Fibroblast of the conjunctiva (primary cell): ENCODE measurements at regions not wholly inside any gene's neighbourhood (a gene's known extent, or its start where the extent isn't known, plus 50 kb on each side); places are given as distances from the start of the nearest gene placed in this dataset.
A peak's percentile ranks its signal among the peaks of the same experiment; 100 is the strongest.
"Not testable (repeated sequence)": the region's sequence is repeated elsewhere in the genome, so short reads cannot be mapped to it uniquely, and the experiment has no call there.

ENCODE experiments used
- DNase-seq: peaks from one replicate; pipeline ENCODE4 v3.0.0-alpha.2; 2010; ENCODE audit warnings: low read depth

DNA sequence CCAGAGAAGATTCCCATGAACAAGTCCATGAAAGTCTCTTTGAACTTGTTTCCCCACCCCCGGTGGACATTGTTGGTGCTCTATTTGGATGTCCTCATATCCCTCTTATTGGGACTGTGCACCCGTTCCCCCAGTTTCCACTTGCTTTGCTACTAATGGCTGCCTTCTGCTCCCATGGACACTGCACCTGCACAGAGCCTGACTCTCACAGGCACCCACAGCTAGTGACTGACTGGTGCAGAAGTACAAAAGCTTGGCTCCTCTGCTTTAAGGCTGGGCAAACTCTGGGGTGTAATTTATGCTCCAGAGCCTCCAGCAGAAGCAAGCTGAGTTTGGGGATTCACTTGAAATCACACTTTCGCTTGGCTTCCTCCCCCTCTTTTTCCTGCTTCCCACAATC, 239.9 kb upstream of the BTBD3 start:
- DNase-seq = no peak

DNA sequence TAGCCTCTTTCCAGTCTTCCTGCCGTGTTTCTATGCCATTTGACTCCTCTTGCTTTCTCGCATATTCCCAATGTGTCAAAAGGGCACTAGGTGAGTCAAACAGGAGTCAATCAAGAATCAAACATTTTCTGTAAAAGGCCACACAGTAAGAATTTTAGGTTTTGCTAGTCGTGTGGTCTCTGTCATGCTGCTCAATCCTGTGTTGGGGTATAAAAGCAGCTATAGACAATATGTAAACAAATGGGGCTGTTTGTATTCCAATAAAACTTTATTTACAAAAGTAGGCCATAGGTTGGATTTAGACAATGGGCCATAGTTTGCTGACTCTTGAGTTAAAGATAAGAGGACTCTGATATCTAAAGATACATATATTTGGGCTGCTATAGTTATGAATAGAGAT, 235.4 kb upstream of the BTBD3 start:
- DNase-seq = no peak

DNA sequence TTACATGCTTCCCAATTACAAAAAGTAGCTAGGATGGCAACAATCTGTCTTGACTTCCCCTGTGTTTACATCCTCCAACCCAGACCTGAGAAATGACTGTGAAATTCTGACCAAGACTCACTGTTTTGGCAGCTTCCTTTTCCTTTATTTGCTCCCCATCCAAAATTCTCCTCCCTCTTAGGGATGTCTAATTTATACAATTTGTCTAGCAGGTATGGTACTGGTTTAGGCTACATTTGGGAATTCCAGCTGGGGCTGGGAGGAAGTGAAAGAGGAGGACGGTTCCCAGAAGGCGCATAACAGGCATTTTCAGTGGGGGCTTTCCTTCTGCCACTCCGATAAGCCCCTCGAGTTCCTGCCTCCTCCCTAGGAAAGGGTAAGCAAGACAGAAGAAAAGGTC, 231.5 kb upstream of the BTBD3 start:
- DNase-seq = no peak

DNA sequence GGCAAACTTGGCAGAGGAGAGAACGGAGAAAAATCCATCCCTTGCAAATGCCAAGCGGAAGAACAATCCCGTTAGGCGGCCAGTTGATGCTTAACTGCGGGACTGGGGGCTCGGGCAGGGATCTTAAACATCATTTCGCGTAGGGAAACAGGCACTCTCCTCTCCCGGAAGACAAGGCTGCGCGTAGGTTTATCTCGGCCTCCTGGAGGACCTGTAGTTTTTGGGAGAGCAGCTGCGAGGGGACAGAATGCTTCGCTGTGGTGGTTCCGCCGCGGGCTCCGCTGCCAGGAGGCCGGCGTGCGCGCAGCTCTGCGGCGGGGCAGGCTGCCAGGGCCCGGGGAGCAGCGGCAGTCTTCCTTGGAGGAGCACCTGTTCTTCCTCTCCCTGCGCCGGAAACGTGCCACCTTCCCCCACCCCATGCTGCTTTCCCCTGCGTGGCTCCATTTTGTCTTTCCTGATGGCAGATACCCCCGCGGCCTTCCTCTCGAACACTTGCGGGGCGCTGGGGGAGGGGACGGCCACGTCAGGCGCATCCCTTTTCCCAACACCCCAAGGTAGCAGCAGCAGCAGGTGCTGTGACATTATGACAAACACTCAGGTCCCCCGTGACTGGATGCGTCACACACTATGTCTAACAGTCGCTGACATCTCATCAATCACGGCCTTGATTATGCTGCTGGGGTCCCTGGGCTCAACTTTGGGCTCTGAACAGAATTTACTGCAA, 230.7 kb upstream of the BTBD3 start:
- DNase-seq = no peak

DNA sequence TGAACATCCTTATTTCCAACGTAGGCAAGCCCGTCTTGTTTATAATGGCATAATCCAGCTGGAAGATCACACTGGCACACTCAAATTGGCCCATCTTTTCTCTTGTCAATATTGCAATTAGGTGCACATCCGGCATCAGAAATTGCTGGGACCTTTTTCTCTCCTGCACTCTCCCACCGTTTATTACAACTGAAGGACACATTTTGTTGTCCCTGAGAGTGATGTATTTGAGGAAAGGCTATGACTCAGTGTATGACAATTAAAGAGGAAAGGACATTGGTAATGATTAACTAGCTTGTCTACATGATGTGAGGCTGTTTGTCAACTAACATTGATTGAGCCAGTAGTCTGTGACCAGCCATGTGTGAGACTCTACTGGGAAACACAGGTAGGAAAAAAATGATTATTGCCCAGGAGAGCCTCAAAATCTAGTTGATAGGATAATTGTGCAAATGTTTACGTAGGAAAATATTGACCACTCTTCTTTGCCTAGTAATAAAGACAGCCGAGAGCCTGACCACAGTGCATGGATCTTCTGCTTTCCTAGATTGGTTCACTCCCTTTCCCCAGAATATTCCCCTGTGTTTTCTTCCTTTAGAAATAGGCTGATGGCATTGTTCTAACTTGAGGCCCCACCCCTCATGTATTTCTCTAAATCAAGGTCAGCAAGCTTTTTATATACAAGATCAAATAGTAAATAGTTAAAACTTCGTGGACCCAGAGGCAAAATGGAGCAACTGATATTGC, 230.0 kb upstream of the BTBD3 start:
- no peak for DNase-seq

DNA sequence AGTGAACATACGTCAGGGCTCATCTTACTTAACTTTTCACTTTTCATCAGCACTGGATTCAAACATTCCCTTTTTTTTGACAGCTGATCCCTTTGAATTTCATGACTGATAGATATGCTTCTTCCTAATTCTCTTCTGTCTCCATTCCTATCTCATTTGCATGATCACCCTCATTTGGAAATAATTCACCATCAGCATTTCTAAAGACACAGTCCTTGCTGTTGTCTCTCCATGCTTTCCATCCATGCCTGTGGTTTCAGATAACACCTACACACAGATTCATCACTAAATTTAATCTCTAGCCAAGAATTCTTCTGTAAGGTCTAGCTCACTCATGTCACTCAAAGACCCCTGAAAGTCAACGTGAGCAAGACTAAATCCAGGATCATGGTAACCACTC, 228.4 kb upstream of the BTBD3 start:
- DNase-seq = no peak

DNA sequence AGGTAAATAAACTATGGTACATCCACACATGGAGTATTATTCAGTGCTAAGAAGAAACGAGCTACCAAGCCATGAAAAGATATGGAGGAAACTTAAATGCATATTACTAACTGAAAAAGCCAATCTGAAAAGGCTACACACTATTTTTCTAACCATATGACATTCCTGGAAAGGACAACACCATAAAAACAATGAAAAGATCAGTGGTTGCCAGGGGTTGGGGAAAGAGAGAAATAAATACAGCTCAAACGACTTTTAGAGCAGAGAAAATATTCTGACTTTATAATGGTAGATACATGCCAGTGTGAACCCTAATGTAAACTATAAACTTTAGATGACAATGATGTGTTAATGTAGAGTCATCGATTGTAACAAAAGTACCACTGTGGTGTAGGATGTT, 225.9 kb upstream of the BTBD3 start:
- no peak for DNase-seq

DNA sequence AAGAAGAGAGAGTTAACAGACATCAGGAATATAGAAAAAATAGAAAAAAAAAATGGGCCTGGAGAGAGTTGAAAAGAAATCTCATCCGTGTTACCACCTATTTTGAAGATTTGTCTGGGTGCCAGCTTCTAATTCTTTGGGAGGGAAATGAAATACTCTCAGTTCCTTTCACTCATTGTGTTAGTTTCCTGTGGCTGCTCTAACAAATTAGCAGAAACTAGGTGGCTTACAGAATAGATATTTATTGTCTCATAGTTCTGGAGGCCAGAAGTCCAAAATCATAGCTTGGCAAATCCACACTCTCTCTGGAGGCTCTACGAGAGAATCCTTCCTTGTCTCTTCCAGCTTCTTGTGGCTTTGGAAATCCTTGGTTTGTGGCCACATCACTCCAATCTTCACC, 225.1 kb upstream of the BTBD3 start:
- DNase-seq = no peak

DNA sequence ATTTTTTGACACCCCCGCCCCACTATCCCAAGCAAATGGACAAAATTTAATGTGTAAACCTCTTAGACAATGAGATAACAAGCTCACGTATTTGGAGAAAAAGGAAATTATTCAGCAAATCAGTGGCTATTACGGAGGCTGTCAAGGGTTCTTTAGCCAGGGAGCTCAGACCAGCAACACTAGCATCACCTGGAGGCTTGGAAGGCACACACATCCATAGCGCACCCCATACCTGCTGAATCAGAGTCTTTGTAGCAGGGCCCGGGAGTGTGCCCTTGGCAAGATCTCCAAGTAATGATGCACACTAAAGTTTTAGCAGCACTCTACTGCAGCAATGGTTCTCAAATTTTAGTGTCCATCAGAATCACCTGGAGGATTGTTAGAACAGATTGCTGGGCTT, 223.2 kb upstream of the BTBD3 start:
- DNase-seq = no peak

DNA sequence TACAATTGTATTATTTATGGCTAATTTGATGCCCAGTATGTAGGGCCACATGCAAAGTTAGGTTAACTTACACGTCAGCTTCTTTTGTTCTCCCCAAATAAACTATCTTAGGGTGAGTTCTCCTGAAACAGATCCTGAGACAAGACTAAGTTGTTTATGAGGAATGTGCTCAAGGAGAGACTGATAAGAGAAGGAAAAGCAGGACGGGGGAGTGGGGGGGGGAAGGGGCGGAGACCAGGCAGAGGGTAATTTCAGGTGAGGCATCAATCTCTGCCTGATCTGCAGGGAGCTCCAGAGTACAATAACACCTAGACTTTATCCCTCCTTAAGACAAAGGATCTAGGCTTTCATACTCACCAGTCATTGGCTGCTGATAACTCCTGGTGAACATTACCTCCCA, 220.6 kb upstream of the BTBD3 start:
- no peak for DNase-seq

DNA sequence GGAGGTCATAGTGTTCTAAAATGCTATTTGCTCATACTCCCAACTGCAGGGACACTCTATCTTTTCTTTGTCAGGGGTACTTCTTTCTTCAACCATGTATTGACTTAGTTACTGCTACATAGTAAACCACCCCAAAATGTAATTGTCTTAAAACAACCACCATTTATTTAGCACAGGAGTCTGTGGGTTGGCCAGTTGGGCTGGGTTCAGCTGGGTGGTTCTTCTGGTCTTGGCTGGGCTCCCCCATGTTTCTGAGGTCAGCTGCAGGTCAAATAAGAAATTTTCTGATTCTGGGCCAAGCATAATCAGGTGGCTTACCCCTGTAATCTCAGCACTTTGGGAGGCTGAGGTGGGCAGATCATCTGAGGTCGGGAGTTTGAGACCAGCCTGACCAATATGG, 220.0 kb upstream of the BTBD3 start:
- no peak for DNase-seq

DNA sequence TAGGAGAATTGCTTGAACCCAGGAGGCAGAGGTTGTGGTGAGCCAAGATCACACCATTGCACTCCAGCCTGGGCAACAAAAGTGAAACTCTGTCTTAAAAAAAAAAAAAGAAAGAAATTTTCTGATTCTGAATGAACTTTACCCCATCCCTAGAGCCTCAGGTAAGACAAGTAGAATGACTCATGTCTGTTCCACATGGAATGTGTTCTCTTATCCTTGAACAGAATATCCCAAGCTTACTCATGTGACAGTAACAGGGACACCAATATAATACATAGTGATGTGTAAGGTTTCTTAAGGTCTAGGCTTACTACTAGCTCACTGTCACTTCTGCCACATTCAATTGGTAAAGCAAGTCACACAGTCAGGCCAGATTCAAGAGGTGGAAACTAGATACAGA, 219.6 kb upstream of the BTBD3 start:
- DNase-seq = no peak

DNA sequence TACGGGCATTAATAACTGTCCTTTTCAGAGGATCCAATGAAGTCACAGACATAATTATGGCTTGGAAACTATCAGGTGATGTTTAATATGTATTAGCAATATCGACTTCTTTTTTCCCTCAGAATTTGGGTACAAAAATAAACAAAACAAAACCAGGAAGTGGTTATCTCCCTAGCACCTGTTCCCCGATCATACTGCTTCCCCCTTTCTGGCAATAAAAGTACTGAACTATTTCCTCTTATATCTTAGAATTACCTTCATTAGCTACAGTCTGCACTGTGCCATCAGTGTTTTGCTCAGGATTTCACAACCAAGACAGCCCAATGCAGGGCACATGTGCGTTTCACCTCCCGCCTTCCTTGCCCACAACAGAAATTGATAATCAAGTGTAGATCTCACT, 216.9 kb upstream of the BTBD3 start:
- DNase-seq = no peak

DNA sequence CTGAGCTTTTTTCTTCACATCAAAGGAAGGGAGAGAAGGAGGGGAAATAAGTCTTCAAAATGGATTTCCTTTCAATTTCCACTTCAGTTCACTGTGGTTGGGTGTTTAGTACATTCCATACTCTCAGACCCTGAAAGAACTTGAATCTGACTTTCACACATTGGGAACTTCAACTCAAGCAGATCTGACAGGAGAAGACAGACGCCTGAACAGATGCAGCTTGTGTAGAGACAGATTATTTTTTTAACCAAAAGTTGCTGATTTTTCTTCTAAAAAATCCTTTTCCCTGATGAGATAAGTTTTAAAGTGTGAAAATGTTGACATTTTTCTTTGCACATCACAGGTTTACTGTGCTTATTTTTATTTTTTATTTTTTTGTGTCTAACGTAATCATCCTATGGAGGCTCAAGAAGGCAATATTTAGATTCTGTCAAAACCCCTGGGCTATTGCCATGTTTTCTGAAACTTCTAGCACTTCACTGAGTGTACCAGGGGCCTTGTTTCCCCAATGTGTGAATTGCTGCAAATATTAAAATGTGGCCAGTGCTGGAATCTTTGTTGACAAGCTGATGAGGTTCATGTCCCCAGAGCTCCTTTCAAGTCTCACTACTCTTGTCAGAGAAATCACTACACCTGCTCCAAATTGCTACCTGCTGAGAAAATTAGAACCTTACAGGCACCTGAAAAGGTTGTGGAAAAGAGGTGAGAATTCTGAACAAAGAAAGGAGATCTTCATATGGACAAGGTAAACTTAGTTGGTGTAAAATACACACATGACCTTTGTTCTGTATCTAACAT, 214.8 kb upstream of the BTBD3 start:
- DNase-seq = no peak

DNA sequence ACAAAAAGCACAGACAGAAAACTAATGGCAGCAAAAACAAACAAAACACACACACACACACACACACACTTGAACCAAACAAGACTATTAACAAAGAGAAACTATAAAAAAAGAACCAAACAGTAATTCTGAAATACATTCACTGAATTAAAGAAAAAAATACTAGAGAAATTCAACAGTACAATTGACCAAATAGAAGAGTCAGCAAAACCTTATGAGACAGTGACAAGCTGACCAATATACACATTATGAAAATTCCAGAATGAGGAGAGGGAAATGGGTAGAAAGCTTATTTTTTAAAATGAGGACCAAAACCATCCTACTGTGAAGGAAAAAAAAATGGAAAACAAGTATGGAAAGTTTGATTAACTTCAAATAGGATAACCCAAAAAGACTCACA, 212.2 kb upstream of the BTBD3 start:
- no peak for DNase-seq

DNA sequence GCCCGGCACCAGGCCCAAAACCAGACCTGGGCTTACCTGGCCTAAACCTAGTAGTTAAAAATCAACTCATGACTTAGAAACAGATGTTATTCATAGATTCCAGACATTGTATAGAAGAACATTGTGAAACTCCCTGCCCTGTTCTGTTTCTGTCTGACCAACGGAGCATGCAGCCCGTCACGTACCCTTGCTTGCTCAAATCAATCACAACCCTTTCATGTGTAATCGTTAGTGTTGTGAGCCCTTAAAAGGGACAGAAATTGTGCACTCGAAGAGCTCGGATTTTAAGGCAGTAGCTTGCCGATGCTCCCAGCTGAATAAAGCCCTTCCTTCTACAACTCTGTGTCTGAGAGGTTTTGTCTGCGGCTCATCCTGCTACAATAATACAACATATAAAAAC, 209.5 kb upstream of the BTBD3 start:
- not testable (repeated sequence) for DNase-seq

DNA sequence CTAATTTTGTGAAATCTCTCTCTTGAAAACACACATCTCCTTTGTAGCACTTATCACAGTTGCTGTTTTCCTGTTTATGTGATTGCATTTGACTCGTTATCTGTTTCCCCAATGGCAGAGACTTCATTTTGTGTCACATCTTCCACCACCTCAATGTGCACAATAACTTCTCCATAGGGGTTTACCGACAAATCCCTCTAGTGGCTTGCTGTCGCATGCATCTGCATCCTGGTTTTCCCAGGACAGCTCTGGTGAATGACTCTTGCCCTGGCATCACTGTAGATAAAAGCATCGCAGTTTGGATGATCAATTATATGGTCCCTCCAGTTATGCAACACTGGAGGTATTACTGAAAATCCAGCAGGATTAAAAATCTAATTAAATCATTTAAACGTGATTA, 206.5 kb upstream of the BTBD3 start:
- no peak for DNase-seq

DNA sequence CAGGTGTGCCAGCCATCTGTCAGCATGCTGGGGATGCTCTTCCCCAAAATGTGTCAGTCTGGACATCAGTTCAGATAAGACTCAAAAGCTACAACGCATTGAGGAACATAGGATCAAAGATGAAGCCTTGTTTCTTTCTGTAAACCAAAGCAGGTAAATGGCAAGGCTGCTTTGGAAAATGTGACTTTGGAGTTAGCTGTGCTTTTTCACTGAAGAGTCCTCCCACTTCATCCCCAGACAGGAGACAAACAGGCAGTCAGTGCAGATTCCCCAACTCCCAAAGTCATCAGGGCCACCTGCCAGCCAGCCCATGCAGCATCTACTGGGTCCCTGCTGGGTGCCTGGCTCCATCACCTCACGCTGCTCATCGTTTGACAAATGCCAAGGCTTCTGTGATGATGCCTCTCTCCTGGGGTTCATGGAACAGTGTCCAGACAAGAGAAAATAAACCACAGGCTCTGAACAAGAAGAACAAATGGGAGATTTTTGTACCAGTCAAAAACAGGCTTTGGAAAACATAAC, 205.0 kb upstream of the BTBD3 start:
- DNase-seq = no peak

DNA sequence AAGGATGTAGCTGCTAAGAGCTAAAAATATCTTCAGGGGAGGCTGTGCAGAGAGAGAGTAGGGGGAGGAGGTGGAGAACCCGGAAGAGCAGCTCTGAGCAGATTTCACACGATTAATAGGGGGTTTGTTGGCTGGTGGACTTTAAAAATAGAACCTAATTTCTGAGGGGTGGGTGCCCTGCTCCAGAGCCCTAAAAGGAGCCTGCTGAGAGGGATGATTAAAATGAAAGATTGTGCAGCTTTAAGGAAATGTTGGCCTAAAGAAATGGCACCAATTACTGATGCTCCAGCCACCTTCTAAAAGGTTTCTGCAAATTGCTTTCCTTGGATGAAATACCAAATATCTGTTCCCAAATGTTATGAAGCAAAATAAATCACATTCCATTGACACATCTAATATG, 202.8 kb upstream of the BTBD3 start:
- no peak for DNase-seq

DNA sequence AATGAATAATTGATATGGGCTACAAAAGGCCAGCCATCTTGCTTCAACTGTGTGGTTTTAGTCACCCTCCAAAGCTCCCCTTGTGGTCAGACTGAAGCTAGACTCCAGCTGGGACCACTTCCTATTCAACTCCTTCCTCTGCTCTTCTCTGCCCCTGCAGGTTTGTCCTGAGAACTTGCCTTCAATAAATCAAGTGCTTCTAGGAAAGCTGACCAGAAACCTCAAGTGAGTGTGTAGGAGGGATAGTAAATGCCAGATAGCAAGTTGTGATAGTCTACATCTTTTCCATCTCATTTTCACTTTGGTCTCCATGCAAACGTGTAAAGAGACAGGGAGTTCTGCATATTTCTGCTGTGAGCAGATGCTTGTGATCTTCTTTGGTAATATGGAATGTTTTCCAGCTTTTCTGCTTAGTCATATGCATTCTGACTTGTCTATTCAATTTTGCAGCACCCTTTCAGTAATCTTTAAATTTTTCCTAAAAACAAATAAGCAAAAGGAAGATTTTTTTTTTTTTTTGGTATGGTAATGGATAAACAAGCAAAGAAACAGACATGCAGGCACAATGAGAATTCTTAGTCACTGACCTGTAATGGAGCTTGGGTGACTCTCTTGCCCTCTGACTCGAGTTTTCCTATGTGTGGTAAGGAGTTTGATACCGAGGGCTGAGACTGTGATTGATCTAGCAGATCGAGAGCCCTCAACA, 201.3 kb upstream of the BTBD3 start:
- DNase-seq = peak; percentile 47

DNA sequence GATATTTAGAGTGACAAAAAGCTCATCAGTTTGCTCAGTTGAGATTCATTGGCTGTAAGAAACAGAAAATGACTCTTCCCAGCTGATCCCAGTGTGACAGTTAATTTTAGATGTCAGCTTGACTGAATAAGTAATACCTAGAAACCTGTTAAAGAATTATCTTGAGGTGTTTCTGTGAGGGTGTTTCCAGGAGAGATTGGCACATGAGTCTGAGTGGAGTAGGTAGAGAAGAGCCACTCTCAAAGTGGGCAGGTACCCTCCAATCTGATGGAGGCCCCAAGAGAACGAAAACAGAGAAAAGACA, 200.8 kb upstream of the BTBD3 start:
- no peak for DNase-seq

DNA sequence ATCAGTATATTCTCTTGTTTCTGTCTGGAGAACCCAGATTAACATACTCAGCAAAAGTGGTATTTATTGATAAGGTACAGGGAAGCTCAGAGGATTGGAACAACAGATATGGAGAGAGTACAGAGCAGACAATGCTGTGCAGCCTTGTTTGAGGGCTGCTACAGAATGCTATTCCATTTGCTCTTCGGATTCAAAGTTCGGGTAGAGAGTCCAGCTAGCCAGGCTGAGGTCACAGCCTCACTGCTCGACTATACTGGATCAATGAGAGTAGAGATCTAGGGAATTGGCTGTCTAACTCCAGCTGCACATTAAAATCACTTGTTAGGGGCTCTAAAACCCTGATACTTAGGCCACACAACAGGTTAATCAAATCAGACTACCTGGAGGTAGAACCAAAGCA, 200.1 kb upstream of the BTBD3 start:
- DNase-seq = no peak
